ELF-1 (cell line): ENCODE measurements at regions not wholly inside any gene's neighbourhood (a gene's known extent, or its start where the extent isn't known, plus 50 kb on each side); places are given as distances from the start of the nearest gene placed in this dataset.
"Not testable (repeated sequence)": the region's sequence is repeated elsewhere in the genome, so short reads cannot be mapped to it uniquely, and the experiment has no call there.

ENCODE experiments used
- DNase-seq: peaks from one replicate; pipeline ENCODE4 v3.0.0-alpha.2; 2016; ENCODE audit warnings: low read depth, low spot score

DNA sequence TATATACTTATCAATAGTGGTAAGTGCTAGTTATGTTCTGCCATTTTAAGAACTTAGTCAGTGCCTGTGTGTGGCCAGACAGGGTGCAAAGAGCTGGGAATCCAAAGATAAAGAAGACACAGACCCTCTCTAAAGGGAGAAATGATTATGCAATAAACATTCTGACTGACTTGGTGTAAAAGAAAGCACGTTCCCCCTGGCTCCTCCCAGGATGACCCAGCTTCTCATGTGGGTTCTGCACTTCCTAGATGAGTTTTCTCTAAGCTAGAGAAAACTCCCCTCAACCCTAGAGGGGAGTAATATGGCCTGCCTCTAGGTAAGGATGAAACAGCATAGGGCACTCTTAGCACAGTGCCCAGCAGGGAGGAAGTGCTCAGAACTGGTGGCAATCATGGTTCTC, 231.2 kb downstream of the VRK1 start:
- no peak for DNase-seq

DNA sequence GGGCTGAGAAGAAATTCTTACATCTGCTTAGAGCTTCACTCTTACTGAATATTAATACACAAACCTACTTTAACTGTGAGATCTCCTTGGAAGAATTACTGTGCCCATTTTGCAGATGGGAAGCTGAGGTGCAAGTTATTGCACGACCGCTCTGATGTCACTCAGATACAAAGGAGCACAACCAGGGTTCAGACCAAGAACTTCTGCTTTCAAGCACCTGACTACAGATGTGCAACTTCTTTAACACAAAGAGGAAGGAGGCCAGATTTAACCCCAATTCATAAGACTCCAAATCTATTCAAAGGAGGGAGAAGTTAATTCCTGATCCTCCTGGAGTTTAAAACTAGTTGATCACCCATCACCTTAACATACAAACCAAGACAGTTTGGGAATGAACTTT, 232.6 kb downstream of the VRK1 start:
- no peak for DNase-seq

DNA sequence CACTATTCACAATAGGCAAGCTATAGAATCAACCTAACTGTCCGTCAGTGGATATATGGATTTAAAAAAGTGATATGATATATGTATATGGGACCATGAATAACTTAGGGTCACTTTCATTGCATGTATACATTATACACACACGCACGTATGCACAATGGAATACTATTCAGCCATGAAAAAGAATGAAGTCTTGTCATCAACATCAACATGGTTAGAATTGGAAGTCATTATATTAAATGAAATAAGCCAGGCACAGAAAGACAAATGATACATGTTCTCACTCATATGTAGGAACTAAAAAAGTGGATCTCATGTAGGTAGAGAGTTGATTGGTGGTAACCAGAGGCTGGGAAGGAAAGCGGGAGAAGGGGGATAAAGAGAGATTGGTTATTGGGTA, 234.3 kb downstream of the VRK1 start:
- no peak for DNase-seq

DNA sequence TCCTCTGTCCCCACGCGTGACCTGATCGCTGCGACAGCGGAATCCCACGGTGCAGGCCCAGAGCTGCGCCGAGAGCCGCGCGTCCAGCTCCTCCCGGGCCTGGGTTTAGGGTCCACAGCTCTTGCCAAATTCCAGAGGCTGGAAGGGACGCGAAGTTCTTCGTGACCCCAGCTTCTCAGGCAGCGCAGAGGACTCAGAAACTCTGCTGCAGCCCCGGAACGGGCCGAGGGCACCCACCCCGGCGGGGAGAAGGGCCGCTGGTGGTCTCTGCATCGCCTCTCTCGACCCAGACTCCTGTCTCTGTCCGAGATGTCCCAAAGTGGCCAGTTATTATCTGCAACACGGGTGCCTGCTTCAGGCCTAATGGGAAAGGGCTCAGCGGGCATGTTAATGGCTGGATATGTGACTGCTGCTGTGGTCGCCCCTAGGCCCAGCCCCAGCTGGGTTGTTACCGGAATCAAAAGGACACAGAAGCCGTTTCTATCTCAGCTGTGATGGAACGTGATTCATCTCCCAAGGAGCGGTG, 236.4 kb downstream of the VRK1 start:
- DNase-seq, result peak; percentile 30

DNA sequence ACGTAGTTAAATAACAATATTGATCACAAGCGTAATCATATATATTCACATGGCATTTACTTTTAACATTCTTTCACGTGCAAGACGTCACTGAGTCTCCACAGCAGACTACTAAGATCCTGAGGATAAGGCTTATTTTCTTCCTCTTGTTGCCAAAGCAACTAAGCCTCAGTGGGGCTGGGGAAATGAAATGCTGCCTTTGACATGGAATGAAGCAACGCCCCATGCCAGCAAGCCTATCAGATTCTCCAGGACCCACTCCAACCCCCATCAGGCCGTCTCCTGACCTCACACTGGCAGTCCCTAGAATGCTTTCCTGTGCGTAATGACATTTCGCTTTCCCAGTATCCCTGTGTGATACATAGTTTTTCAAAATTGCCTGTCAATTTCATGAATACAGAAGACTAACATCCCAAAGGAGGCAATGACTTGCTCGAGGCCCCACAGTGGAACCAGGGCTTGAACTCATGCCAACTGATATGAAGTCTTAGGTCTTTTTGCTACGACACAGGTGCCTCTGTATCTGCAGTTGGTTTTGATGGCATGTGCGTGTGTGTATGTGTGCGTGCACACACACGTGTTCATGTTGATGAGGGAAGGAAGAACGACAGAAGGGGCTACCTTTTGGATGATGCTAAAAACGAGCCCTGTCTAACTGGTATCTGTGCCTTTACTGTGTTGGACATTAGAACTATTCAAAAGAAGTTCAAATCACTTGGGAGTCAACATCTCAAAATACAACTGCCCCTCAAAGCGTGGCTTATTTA, 239.1 kb downstream of the VRK1 start:
- DNase-seq, result no peak

DNA sequence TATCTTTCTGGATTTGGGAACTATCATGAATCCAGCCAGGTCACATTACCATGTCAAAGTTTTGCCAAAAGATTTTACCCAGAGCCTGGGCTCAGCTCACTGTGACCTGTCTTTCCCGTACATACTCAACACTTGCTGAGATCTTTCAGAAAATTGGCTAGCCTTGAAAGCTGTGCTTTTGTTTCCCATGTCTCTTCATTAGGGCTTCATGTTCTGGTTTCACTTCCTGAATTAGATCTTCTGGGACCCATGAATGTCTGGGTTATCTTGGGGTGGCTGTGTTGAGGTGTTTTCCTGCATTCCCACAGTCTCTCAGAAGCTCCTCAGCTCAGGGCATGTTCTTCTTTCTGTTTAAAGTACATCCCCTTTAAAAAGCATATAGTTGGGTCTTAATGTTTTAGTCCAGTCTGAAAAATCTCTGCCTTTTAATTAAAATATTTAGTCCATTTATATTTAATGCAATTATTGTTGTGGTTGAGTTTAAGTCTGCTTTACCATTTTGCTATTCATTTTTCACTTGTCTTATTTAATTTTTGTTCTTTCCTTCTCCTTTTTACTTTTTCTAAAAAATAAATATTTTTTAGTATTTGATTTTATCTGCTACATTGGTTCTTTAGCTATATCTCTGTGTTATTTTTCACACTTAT, 242.7 kb downstream of the VRK1 start:
- DNase-seq, result no peak

DNA sequence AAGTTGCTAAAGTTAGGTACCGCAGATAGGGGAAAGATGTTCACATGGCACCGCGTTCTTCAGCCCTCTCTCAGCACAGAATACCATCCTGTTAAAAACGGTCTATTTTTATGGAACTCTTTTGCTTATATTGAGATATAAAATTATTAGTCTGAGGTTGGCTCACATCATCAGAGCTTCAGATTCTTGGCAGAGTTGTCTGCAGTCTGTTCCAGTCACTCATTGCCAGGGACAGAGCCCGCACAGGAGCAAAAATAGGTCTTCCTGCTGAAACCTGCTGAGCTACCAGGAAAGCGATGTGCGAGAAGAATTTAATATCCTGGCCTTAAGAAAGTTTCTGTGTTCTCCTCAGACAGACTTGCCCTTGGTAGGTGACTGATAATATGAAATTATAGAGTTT, 249.8 kb downstream of the VRK1 start:
- no peak for DNase-seq

DNA sequence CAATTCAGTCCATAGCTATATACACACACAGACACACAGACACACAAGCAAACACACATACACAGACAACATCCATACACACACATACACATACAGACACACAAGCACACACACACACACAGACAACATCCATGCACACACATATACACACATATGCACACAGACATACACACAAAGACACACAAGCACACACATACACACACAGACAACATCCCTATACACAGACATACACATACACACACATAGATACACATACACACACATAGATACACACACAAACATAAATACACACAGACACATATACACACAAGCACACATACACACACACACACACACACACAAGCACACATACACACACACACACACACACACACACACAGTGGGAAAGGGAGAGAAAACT, 254.8 kb downstream of the VRK1 start:
- DNase-seq, result no peak

DNA sequence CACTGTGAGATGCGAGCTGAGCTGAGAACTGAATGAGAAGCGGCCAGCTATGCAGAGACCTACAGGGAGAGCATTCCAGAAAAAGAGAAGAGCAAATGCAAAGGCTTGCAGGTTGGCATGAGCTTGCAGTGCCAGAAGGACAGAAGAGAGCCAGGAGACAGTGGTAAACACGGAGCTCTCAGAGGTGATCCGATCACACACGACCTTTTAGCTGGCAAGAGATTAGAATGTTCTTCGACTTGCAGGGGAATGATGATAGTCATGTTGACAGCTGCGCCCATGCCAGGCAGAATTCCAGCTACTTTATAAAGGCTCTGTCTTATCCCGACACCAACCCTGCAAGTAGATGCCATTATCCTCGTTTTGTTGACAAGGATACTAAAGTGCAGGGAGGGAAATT, 256.8 kb downstream of the VRK1 start:
- no peak for DNase-seq

DNA sequence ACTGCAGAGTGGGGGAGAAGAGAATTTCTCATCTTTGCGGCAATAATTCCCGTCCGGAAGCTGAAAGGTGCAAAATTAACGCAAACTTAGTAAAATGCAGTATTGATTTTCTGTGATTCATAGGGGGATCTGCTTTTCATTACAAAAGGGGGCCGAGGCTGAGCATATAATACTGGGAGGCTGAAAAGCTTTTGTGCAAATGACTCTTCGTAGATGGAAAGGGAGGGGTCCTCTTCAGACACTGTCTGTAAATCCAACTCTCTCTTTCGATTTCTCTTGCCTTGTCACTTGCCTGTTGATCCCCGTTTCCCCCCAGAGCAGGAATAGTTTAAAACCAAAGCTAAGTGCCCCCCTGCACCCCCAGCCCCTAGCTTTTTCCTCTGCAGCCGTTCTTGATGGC, 258.2 kb downstream of the VRK1 start:
- no peak for DNase-seq

DNA sequence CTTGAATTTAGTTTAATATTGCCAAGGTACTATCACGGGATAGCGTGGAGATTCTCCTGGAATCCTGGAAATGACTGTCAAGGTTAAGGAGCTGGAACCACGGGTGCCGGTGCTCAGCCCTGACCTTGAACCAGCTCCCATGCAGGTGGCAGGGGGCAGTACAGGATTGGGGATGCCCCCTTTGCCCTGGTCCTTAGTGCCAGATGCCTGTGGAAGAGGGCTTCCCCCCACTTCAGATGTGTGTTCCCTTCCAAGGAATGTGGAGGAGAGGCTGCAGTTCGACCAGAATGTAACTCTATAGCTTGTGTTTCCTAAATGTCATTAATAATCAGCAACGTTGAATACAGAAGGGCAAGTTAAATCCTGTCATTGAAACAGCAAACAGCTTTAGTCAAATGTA, 258.9 kb downstream of the VRK1 start:
- DNase-seq, result no peak

DNA sequence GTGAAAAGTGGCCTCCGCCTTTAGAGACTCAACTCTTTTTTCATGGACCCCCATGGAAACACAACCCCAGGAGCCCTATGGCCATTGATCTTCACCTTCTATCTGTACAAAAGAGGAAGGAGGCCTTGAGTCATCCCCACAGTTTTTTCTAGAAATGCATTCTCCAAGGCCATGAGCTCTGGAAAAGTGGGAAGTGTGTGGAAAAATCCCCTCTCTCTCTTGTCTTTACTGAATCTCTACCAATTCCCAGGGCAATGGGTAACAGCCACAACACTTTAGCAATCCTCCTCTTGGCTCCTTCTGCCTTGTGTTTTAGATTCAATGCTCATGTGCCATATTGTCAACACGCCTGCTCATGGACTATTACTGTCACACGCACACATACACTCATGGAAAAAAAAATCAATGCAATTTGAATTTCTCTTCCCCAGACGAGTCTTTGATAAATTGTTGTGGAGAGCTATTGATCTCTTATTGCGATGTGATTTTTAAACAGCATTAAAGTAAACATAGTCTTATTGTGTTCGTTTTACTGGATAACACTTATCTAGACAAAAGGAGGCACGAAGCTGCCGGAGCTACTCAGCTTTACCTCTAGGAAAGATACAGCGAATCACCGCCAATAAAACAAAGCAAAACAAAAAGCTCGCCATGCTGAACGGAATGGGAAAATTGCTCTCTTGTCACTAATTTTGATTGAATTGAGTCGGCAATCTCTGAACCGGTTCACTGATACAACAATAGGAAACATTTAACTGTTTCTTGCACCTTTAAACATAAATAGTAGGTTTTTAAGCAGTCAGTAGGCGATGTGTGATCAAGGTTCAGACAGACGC, 260.3 kb downstream of the VRK1 start:
- no peak for DNase-seq

DNA sequence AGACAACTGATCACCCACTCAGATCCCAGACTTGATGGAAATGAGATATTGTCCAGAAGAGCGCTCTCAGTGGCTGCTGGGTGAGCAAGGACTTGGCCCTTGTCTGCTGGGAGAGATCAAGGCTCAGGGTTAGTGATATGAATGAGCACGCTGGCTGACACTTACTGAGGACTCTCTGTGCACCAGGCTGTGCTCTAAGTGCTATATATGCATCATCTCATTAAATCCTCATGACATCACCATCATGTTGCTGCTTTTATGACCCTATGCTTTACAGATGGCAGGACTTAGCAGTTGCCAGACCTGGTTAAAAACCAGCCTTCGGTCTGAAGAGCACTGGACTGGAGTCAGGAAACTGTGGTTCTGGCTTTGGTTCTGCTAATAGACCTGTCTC, 260.9 kb downstream of the VRK1 start:
- DNase-seq, result no peak

DNA sequence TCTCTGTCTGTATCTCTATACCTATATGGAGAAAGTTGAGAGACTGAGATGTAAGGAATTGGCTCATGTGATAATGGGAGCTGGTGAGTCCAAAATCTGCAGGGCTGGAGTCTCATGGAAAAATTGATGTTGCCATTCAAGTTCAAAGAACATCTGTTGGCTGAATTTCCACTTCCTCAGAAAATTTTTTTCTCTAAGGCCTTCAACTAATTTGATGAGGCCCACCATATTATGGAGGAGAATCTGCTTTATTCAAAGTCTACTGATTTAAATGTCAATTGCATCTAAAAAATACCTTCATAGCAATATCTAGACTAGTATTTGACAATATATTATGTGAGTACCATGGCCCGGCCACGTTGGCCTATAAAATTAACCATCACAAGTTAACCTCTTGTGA, 261.4 kb downstream of the VRK1 start:
- DNase-seq, result no peak

DNA sequence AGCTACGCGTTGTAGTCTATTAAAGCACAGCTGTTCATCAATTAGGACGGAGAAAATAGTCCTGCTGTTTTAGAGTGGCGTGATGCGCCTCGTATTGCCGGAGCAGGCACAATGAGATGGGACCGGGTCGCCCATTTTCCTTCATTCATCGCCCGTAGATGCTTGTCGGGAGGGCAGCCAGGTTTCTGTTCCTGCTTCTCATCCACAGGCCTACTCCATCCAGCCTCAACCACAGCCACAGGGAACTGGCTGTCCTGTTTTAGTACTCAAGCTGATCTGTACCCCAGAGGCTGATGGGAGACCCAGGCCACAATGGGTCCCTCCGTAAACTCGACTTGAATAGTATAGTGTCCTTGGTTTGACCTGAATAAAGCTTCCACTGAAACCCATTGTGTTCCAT, 264.0 kb downstream of the VRK1 start:
- DNase-seq, result no peak

DNA sequence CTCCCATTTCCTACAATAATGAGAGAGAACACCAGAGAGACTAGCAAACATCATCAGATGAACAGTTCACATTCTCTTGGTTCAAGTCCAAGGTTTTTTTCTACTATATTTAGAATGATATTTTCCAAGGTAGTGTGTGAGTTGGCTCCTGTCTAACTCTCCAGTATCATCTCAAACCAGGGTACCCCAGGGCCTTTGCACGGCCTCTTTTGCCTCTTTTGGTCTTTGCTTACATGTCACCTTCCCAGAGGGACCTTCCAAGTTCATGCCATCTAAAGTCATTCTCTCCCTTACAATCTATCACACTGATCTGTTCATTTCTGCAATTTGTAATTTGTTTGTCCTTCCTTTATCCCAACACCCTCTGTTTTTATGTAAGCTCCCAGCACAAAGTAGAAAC, 264.5 kb downstream of the VRK1 start:
- no peak for DNase-seq

DNA sequence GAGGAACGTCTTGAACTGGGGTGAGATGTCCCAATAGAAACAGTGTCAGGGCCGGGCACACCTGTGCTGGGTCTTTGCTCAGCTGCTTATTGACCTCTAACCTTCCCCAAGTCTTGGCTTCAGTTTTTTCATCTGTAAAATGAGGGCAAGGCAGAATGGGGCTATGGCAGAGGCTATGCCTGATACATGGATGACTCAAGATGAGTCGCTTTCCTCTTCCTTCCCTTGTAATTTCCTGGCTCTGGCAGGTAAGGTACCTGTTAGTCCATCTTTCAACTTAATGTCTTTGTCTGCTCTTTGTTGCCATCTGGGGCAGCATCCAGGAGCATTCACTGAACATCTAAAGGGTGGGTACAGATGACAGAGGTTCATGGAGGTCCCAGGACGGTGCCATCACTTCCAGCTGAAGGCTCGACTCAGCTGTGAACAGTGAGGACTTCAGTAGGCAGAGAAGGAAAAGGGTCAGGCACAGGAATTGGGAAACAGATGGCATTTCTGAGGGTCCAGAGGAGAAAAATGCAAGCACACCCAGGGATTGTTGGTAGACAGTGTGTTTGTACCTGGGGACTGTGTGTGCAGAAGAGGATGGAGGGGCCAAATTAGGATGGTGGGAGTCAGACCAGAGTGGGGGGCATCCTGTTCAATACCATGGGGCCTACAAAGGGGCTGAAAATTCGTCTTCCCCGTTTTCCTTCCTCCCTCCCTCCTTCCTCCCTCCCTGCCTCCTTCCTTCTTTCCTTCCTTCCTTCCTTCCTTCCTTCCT, 268.3 kb downstream of the VRK1 start:
- DNase-seq, result no peak

DNA sequence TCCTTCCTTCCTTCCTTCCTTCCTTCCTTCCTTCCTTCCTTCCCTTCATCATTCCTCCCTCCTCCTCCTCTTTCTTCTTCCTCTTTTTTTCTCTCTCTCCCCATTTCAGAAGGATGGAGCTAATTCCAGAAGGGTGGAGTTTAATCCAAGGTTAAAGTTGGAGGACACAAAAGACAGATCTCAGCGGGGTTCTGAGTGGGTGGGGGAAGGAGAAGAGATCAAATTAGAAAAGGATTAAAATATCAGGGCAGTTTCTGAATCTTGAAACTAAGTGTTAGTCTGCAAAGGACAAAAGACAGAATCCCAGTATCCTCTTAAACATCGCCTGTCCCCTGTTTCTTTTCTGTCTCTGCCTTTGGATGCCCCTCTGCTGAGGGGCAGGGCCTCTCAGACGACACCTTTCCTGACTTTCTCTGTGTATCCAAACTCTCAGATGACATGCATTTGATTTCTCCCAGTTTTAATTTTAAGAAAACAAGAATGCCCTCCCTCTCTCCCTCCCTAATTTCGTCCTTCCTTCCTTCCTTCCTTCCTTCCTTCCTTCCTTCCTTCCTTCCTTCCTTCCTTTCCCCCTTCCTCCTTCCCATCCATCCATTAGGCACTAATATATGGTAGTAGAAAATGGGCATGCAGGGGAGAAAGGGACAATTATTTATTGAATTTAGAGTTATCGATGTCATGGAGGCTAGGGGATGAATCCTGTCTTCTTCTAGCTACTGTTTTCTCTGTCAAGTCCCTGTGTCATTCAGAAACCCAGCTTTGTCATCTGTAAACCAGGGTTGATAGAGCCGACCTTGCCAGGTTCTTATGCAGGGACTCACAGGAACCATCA, 269.1 kb downstream of the VRK1 start:
- DNase-seq, result no peak

DNA sequence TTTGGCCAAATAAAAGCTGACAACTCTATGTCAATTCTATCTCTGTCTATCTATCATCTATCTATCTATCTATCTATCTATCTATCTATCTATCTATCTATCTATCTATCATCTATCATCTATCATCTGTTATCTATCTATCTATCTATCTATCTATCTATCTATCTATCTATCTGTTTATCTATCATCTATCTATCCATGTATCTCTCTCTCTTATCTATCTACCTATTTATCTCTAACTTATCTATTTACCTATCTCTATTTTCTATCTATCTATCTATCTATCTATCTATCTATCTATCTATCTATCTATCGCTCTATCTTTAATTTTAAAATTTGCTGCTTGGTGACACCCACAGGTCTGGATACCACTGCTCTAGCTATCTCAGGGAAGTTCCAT, 271.1 kb downstream of the VRK1 start:
- DNase-seq, result not testable (repeated sequence)

DNA sequence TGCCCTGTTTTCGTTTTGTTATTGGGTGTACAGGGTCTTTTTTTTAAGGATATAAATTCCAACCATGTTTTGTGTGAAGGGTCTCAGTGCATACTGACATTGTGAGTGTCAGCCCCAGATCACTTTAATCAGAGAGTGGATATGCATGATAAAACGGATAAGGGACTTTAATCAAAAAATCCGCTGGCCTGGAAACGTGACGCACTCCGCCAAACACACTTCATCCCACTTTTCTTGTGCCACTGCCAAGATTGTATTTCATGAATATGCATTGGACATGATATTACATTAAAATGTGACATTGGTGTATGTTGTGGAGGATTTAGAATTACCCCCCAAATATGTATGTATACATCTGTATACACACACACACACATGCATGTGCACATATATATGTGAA, 273.1 kb downstream of the VRK1 start:
- no peak for DNase-seq

DNA sequence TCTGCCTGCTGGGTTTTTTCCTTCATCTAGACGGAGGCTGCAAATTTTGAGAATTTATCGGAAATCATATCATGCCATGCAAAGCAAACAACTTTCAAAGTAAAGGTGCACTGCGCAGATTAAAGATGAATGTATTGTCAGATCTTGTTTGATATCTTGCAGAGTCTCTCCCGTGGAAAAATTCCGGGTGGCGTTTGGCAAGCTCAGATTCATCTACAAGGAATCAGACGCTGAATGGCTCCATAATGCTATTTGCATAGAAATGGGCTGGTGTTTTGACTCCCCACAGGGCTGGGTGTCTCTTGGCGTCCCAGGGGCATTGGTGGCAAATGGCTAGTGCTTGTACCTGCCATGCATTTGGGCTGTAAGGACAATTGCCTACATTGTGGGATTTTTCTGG, 274.0 kb downstream of the VRK1 start:
- no peak for DNase-seq
